GM18519 (cell line): ENCODE measurements at regions not wholly inside any gene's neighbourhood (a gene's known extent, or its start where the extent isn't known, plus 50 kb on each side); places are given as distances from the start of the nearest gene placed in this dataset.
"Not testable (repeated sequence)": the region's sequence is repeated elsewhere in the genome, so short reads cannot be mapped to it uniquely, and the experiment has no call there.

Experiments used
- ATAC-seq: cut with Tn5 transposase; IDR thresholded peaks from one replicate; pipeline ENCODE4 v1.9.1; 2021; ENCODE audit warnings: mild to moderate bottlenecking, moderate library complexity; ENCODE audit not compliant: unreplicated experiment, low FRiP score

GRCh38 chr10:111261081-111261615 is 184.3 kb downstream of the ADRA2A start:
- ATAC-seq: no peak

DNA sequence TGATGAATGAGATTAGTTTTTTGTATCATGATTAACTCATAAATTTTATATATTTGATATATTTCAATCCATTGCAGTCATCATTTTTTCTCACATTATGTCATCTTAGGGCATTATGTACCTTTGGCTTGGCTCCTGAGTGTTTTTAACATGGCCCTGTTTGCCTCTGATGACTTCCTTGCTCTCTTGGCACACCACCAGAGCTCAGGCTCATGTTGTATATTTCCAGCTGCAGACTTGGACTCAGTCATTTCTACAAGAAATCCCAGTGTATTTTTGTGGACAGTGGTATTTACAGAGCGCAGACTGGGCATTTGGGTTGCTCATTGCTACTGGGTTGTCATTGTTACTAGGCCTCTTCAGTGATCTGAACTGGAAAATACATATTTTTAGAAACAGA is 188.5 kb downstream of the ADRA2A start:
- no peak for ATAC-seq

- ATAC-seq: no peak
Observed at GRCh38 chr10:111266165-111266564, 189.3 kb downstream of the ADRA2A start.

DNA sequence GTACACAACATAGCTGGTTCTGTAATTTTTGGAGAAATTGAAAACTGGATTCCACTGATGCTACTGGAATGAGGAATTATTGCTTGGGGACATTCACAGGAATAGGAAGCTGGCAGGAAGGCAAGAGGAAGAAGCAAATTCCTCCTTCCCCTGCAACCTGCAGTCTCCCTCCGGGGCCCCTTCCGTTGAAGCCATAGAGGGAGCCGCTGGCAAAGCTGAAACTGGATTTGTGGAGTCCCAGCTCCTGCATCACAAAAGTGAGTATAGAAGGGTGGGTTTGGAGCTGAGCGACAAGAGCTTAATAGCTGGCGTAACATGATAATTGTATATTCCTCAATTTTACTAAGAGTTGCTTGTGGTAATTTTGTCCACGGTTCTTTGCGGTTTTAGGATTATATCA is 190.8 kb downstream of the ADRA2A start:
- no peak for ATAC-seq

- no peak for ATAC-seq
Observed at GRCh38 chr10:111273235-111273634, 196.4 kb downstream of the ADRA2A start.

DNA sequence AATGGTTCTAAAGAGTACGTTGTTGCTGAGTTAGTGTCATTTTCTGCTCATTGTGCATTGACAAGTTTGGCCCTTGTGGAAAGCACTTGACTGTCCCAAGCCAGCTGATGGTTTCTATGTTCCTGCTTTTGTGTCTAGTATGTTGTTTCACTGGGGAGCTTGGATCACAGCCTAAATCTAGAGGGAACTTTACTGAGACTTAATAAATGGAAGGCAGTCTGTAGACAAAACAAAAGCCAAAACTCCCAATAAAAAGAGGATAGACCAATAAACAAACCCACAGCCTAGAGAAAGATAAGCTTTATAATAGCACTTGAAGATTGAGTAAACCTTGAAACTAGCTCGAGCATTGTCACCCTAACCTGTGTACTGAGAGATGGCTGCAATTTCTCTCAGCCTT is 196.8 kb downstream of the ADRA2A start:
- no peak for ATAC-seq

DNA sequence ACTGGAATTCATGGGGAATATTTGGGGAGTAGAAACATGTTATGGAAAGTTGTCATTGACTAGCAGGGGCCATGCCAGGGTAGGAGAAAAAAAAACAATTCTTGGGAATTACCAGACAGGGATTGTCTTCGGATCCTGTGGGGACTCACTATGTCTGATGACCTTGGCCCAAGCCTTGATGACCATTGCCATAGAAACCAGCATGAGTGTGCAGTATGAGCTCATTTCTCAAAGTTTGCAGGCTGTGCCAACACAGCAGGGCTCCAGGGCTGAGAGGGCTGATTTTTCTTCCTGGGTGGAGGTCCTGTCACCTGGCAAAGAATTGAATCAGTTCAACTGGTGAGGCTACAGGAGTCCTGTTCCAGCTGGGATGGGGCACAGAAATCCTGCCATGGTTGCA is 198.3 kb downstream of the ADRA2A start:
- ATAC-seq: no peak

DNA sequence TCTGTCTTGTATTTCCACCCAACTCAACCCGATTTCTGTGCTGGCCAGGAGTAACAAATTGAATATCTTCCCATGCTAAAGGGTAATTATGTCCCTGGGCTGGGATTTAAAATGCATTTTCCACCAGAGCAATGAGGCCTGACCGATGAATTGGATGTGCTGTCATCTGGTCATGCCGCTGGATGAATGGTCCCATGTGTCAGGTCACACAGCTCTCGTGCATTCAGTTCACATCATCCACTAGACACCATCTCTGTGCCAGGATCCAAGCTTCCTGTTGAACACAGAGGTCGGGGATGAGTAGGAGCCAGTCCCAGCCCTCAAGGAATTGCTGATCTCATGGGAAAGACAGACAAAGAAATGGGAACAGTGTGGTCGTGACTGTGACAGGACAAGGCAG is 200.8 kb downstream of the ADRA2A start:
- ATAC-seq: no peak

DNA sequence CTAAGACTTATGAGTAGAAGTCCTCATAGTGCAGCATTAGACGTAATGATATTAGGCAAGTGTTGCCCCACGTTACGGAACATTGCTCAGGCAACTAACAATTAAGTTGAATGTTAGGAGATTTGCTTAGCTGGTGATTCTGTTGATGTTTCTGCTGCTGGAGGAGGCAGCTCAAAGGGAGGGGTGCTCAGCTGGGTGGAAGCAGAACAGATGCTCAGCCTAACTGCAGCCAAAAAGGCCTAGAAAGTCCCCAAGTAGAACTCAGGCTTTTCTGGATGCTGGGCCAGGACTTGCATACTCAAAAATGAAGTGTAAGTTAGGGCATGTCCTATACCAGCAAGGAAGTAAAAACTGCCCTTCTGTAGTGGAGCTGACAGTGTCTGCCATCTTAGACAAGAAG is 201.4 kb downstream of the ADRA2A start:
- ATAC-seq: no peak

DNA sequence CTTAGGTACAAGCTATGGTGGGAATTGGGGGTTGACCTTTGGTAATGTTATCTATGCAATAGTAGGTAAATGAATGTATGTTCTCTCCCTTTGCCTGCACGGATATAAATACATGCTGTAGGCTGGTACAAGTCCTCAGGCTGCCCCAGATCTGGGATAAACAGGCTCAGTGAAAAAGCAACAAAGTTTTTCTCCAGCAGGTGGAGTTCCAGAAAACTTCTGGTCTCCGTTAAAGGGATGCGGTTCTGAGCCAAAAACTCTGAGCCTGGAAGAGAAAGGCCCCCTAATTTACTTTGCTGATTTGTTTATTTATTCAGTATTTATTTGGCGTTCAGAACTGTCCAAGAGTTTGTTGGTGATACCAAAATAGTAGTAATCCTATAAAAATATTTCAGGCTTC is 204.7 kb downstream of the ADRA2A start:
- ATAC-seq: peak; percentile 43

DNA sequence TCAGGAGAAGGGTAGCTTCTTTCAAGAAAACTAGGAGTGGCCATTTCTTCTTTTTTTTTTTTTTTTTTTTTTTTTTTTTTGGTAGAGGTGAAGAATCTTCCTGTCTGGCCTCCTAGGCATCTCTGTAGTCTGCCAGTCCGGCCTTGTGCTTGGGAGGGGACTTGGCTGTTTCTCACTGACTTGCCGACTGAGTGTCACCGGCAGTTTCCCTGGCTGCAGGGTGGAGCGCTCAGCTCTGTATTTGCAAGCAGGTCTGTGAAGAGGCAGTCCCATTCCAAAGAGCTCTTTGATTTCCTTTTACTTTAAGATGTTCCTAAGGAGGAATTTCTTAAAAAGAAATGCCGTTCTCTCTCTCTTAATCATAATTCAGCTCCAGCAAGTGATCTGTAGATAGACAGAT is 212.6 kb downstream of the ADRA2A start:
- no peak for ATAC-seq

- no peak for ATAC-seq
Observed at GRCh38 chr10:111290649-111291048, 213.8 kb downstream of the ADRA2A start.

DNA sequence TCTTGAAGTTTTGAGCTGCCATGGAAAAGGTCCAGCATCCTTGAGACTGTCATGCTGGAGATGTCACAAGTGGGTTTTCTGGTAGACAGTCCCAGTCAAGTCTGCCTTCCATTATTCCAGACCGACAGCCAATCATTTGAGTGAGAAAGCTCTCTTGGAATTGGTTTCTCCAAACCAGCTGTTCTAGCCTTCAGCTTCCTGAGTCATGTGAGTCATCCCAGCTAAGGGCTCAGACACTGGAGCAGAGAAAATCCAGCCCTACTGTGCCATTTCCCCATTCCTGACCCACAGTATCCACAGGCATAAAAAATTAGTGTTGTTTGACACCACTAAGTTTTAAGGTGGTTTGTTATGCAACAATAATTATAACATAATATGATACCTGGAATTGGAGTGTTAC is 219.0 kb downstream of the ADRA2A start:
- no peak for ATAC-seq

DNA sequence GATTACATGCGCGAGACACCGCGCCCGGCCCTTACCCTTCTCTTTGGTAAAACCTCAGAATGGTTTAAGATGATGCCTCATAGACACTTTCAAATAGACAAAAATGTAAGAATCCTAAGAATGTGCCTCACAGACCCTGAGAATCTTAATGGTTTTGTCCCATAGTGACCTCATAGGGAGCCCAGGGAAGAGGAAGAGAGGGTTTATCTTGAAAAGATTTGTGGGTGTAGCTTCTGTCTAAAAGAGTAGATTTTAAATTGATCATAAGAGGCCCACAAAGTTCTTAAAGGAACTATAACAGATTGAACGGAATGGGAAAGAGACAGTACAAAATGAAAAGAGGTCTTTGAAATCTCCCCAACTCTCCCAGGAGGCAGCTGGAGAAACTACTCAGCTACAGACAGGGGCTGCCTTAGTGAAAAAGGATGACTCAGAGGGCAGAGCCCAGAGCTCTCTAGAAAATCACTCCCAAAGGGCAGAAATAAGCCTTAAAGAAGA is 220.6 kb downstream of the ADRA2A start:
- no peak for ATAC-seq

- no peak for ATAC-seq
Observed at GRCh38 chr10:111298031-111298430, 221.2 kb downstream of the ADRA2A start.

DNA sequence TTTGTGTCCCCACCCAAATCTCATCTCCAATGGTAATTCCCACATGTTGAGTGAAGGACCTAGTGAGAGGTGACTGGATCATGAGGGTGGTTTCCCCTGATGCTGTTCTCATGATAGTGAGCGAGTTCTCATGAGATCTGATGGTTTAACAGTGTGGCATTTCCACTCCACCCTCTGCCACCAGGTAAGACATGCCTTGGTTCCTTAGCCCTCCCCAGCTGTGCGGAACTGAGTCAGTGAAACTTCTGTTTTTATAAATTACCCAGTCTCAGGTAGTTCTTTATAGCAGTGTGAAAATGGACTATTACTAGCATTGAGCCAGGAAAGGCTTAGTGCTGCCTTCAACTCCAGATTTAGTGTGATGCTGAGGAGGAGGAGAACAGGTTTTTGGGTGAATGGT is 222.2 kb downstream of the ADRA2A start:
- no peak for ATAC-seq

- no peak for ATAC-seq
Observed at GRCh38 chr10:111303887-111304286, 227.1 kb downstream of the ADRA2A start.

DNA sequence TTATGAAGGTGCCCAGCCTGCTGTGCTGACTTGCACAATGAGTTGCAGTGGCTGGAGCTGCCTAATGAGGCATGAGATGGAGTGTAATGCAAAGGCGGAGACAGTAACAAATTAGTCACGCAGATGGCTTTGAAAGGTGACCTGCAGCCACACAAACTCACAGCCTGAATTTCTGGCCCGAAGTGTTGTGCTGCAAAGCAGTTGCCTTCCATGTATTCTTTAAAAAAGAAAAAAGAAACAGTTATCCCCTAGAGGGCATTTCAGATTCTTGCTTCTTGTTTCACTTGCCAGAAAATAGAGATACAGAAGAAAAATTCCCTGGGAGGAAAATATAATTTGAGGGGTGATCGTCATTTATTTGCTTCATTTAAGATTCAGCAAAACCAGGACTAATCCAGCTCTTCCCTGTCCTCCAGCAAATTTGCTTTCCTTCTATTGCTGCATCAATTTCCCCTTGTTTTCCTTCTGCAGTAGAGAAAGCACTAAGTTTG is 239.9 kb downstream of the ADRA2A start:
- no peak for ATAC-seq

- no peak for ATAC-seq
Observed at GRCh38 chr10:111319866-111320265, 243.0 kb downstream of the ADRA2A start.

DNA sequence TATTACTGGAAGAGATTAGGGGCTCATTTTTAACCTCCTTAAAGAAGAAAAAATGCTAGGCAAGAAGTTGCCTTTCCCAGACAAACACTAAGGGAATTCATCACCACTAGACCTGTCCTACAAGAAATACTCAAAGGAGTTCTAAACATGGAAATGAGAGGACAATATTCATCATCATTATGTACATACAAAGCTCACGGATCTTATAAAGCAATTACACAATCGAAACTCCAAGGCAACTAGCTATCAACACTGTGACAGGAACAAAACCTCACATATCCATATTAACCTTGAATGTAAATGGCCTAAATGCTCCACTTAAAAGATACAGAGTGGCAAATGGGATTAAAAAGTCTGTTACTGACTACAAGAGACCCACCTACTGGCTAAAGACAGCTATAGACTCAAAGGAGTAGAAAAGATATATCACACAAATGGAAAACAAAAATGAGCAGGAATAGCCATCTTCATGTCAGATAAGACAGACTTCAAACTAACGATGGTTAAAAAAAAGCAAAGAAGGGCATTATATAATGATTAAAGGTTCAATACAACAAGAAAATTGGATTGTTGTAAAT is 246.6 kb downstream of the ADRA2A start:
- no peak for ATAC-seq

GRCh38 chr10:111332174-111332573 is 255.3 kb downstream of the ADRA2A start:
- ATAC-seq: not testable (repeated sequence)

DNA sequence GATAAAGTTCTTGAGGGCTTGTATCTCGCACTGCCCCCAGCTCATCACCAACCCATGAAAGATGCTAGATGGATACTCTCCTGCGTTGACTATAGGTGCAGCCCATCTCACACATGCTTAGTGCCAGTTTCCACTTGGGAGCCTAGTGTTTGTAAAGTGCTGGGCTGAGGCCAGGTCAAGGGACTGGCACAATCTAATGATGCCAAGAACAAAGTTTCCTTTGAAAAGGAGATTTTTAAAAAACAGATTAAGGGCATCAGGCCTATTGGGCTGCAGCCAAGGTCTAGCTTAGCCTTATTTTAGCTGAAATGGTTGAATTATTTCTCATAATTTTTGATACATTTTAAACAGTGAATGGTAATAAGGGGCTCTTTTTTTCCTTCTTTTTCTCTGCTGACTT is 259.0 kb downstream of the ADRA2A start:
- ATAC-seq: no peak

- ATAC-seq: no peak
Observed at GRCh38 chr10:111338035-111338434, 261.2 kb downstream of the ADRA2A start.
